22Rv1 (cell line): ENCODE measurements at regions not wholly inside any gene's neighbourhood (a gene's known extent, or its start where the extent isn't known, plus 50 kb on each side); places are given as distances from the start of the nearest gene placed in this dataset.

Experiments used
- H3K27ac ChIP-seq: fragments of 450-650 bp; 2 replicates; pipeline ENCODE4 v1.5.1; 2017
- ZFX ChIP-seq: fragments of 450-650 bp; IDR thresholded peaks from 2 replicates; pipeline ENCODE4 v1.6.1; 2017; ENCODE audit warnings: antibody characterized with exemption, borderline replicate concordance
- TF ChIP-seq, protein P1 (sequence below): fragments of 450-650 bp; IDR thresholded peaks from 2 replicates; pipeline ENCODE4 v1.5.1; 2017; ENCODE audit warnings: mild to moderate bottlenecking

DNA sequence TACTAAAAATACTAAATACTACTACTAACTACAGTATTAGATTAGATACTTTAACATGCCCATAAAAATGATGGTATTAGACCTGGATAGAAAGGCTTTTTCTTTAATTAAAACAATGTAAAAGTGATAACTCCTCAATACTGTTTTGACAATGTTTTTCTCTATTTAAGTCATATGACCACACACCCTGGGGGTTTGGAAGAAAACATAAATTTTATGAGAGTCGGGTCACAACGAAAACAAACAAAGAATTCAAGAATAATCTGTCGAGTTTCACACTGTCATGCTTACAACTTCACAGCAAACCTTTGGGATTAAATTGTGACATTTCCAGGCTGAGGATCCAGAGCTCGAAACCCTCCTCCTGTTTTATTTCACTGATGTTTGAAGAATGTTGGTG, 107.4 kb upstream of the SOX4 start:
- TF ChIP-seq, protein P1, sequence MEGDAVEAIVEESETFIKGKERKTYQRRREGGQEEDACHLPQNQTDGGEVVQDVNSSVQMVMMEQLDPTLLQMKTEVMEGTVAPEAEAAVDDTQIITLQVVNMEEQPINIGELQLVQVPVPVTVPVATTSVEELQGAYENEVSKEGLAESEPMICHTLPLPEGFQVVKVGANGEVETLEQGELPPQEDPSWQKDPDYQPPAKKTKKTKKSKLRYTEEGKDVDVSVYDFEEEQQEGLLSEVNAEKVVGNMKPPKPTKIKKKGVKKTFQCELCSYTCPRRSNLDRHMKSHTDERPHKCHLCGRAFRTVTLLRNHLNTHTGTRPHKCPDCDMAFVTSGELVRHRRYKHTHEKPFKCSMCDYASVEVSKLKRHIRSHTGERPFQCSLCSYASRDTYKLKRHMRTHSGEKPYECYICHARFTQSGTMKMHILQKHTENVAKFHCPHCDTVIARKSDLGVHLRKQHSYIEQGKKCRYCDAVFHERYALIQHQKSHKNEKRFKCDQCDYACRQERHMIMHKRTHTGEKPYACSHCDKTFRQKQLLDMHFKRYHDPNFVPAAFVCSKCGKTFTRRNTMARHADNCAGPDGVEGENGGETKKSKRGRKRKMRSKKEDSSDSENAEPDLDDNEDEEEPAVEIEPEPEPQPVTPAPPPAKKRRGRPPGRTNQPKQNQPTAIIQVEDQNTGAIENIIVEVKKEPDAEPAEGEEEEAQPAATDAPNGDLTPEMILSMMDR, result no peak
- no peak for TF ChIP-seq ZFX

DNA sequence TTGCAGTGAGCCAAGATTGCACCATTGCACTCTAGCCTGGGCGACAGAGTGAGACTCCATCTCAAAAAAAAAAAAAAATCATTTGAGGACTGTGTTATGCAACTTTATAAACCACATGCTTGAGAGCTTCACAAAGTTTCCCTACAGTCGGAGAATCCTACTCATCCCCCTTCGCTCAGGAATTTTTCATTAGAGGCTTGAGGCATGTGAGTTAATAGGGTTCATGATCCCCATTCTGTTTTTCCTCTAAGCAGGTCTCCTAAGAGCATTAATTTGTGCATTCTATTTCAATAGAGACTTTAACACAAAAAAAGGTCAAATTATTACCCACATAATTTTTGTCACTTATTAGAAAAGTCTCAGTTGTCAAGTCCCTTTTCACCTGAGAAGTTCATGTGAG, 103.7 kb upstream of the SOX4 start:
- TF ChIP-seq, protein P1, result no peak
- TF ChIP-seq ZFX, result no peak

More for the DNA sequence above, 107.4 kb upstream of the SOX4 start:
- H3K27ac ChIP-seq, result no peak overlapping the region

DNA sequence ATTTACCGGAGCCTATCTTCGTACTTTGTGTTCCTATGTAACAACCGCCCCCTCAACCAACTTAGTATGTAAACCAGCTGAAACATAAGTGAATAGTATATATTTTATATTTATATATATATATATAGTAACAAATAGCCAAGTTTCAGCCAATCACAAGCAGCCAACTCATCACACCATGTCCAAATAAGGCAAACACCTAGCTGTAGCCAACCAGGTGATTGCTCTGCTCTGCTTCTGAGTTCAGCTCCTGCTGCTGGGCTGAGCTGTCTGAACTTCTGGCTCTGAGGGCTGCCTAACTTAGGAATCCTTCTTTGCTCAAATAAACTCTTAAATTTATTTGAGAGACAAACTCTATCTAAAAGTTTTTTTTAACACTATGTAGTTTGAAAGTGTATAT, 101.6 kb upstream of the SOX4 start:
- TF ChIP-seq ZFX, result no peak
- TF ChIP-seq, protein P1, result no peak
- no peak overlapping the region for H3K27ac ChIP-seq

More for the DNA sequence above, 103.7 kb upstream of the SOX4 start:
- H3K27ac ChIP-seq, result no peak overlapping the region

DNA sequence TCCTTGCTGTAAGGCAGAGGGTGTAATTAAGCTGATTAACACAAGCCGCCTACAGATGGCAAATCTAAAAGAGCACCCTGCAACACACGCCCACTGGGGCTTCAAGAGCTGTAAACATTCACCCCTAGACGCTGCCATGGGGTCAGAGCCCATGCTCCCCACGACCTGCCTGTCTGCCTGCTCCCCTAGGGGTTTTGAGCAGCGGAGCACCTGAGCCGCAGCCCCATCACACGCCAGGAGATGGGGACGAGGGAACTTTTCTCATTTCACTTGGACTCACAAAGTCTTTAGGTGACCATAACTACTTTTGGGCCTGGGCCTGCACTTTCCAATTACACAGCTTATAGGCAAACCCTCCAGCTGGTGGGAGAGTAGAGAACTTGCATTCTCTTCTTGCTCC, 99.0 kb upstream of the SOX4 start:
- TF ChIP-seq, protein P1, result no peak
- no peak for TF ChIP-seq ZFX
- no peak overlapping the region for H3K27ac ChIP-seq

DNA sequence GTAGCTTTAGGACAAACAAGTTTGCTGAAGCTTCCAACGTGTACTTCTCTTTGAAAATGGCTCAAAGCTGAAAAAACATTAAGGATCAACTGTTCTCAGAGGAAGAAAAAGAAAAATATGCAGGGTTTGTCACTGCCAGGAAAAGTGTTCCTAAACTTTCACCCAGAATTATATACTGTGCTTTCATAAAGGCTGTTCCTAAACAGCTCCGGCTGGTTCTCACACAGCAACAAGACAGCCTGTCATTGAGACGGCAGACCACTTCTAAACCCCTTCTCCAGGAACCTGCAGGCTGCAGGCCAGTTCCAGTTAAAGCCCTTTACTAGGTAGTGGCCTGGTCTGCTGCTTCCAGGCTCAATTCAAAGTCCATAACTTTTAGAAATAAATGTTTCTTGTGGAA, 97.4 kb upstream of the SOX4 start:
- TF ChIP-seq, protein P1, result no peak
- no peak for TF ChIP-seq ZFX

DNA sequence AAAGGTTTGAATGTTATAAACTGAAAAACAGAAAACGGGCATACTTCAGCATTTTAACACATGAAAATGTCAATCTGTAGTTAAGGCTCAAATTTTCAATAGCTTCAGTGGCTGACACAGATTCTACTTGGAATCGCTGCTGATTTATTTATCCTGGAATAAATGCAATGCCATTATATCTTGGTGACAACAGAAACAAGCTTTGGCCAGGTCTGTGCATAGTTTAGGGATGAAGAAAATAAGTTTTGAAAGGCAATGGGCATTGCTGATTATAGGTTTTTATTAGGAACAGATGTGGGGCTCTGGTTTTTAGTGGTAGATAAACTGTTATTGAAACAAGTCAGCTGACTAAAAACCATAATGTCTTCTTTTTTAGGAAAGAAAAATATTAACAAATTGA, 96.8 kb upstream of the SOX4 start:
- H3K27ac ChIP-seq, result no peak overlapping the region
- no peak for TF ChIP-seq ZFX
- TF ChIP-seq, protein P1, result no peak

More for the DNA sequence above, 97.4 kb upstream of the SOX4 start:
- no peak overlapping the region for H3K27ac ChIP-seq

DNA sequence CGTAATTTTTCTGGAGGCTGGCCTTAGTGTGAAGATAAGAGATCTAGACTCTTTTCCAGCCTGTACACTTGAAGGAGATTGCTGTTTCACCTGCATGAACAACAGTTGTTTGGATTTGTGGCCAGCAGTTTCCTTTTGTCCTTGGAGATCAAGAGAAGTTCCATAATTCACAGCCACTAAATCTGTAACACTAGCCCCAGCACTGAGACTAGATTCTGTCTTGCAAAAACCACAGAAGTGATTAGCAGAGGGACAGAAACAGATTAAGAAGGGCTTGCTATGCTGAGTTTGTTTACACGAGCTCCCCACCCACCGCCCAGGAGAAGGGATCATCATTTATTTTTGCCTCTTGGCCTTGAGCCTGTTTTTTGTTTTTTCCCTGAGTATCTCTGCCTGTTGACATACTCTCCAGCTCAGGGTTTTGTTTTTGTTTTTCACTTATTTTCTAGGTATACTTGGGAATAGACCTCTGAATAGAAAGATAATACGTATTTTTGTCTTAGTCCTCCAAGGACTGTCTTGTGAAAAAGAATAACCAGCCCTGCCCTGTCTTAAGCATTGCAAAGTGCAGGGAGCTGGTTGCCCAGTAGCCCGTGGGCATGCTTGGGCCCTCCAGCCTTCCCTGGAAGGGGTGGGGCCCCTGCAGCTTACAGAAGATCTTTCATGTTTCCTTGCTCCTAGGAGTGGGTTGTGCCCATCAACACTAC, 93.1 kb upstream of the SOX4 start:
- TF ChIP-seq ZFX, result no peak
- TF ChIP-seq, protein P1, result no peak
- no peak overlapping the region for H3K27ac ChIP-seq
